ENCODE measurements at regions not wholly inside any gene's neighbourhood (a gene's known extent, or its start where the extent isn't known, plus 50 kb on each side); places are given as distances from the start of the nearest gene placed in this dataset.

- ATAC-seq (replicated peaks) (no peak), DNase-seq (no peak)
- H3K36me3 Mint-ChIP-seq (ENCODE audit: insufficient read depth), result no peaks in the 10 kb centered on the region
- H3K4me1 Mint-ChIP-seq (ENCODE audit: low read depth in 2 of 2), result no peaks in the 10 kb centered on the region
- H3K4me3 Mint-ChIP-seq, result no peak overlapping the region
- H3K27ac Mint-ChIP-seq, result no peak overlapping the region
- peaks cover 0 to 3% of the 10 kb centered on the region in 2 donors for H3K9me3 Mint-ChIP-seq
- peaks cover 0 to 6% of the 10 kb centered on the region in 2 donors for H3K27me3 Mint-ChIP-seq
Observed at GRCh38 chr13:80284290-80284689, 56.6 kb downstream of the SPRY2 start.

DNA sequence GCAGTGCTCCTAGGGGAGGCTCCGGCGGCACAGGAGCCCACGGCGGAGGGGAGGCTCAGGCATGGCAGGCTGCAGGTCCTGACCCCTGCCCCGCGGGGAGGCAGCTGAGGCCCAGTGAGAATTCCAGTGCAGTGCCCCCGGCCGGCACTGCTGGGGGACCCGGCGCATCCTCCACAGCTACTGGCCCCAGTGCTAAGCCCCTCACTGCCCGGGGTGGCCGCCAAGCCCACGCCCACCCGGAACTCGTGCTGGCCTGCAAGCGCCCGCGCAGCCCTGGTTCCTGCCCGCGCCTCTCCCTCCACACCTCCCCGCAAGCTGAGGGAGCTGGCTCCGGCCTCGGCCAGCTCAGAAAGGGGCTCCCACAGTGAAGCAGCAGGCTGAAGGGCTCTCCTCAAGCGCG lies 62.2 kb downstream of the SPRY2 start:
- no peak overlapping the region for H3K27ac Mint-ChIP-seq
- no peaks in the 10 kb centered on the region for H3K4me1 Mint-ChIP-seq (ENCODE audit: low read depth in 2 of 2)
- ATAC-seq (replicated peaks), result no peak
- no peak for DNase-seq
- H3K9me3 Mint-ChIP-seq, result no peaks in the 10 kb centered on the region
- H3K27me3 Mint-ChIP-seq, result peaks cover 0 to 3% of the 10 kb centered on the region in 2 donors
- no peaks in the 10 kb centered on the region for H3K36me3 Mint-ChIP-seq (ENCODE audit: insufficient read depth)
- no peak overlapping the region for H3K4me3 Mint-ChIP-seq

GRCh38 chr13:80276371-80277289 lies 64.3 kb downstream of the SPRY2 start:
- Mint-ChIP-seq H3K9me3 (no peaks in the 10 kb centered on the region), H3K27ac (no peak overlapping the region), H3K27me3 (no peaks in the 10 kb centered on the region), H3K36me3 (ENCODE audit: insufficient read depth) (no peaks in the 10 kb centered on the region), H3K4me1 (ENCODE audit: low read depth in 2 of 2) (no peaks in the 10 kb centered on the region), H3K4me3 (no peak overlapping the region)
- ATAC-seq (replicated peaks), result no peak
- no peak for DNase-seq

GRCh38 chr13:80274643-80275042 lies 66.3 kb downstream of the SPRY2 start:
- Mint-ChIP-seq H3K36me3 (ENCODE audit: insufficient read depth) (no peaks in the 10 kb centered on the region), H3K27me3 (no peaks in the 10 kb centered on the region), H3K27ac (no peak overlapping the region), H3K9me3 (no peaks in the 10 kb centered on the region), H3K4me3 (no peak overlapping the region), H3K4me1 (ENCODE audit: low read depth in 2 of 2) (no peaks in the 10 kb centered on the region)
- DNase-seq, result no peak
- no peak for ATAC-seq (replicated peaks)

DNA sequence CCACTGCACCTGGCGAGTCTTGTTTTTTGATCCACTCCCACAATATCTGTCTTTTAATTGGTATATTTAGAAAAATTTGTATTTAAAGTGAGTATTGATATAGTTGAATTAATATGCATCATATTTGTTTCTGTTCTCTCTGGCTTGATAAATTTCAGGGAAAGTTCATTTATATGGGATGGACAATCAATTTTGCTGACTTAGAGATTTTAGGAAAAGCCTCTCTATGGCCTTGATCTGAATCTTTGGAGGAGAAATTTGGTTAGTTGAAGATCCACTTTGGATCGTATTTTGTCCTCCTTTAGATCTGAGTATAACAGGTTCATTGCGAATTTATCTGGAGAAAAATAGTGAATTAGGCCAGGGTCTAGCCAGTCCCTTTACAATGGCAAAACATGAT lies 67.2 kb downstream of the SPRY2 start:
- Mint-ChIP-seq H3K36me3 (ENCODE audit: insufficient read depth) (no peaks in the 10 kb centered on the region), H3K4me3 (no peak overlapping the region), H3K9me3 (no peaks in the 10 kb centered on the region), H3K27ac (no peak overlapping the region), H3K4me1 (ENCODE audit: low read depth in 2 of 2) (no peaks in the 10 kb centered on the region), H3K27me3 (no peaks in the 10 kb centered on the region)
- no peak for DNase-seq
- no peak for ATAC-seq (replicated peaks)

DNA sequence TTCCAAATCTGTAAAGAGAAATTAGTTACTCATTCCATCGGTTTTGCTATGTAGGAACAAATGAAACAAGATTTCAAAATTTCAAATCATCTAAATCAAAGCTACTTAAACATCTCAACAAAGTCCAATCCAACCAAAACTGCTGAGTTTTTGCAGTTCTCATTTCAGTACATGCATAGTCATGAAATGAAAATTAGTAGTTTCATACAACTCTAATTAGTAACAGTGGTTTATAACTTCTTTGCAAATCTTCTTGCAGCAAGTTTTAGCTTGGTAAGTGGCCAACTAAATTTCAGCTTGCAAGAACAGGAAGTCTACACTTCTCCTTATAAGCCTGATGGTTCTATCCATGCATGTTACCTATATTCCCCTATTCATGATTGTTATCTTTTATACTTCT lies 75.6 kb downstream of the SPRY2 start:
- peaks cover 0 to 4% of the 10 kb centered on the region in 2 donors for H3K9me3 Mint-ChIP-seq
- no peaks in the 10 kb centered on the region for H3K36me3 Mint-ChIP-seq (ENCODE audit: insufficient read depth)
- H3K4me1 Mint-ChIP-seq (ENCODE audit: low read depth in 2 of 2), result no peaks in the 10 kb centered on the region
- DNase-seq (no peak), ATAC-seq (replicated peaks) (no peak)
- no peak overlapping the region for H3K4me3 Mint-ChIP-seq
- H3K27ac Mint-ChIP-seq, result no peak overlapping the region
- H3K27me3 Mint-ChIP-seq, result peaks cover 0 to 5% of the 10 kb centered on the region in 2 donors

GRCh38 chr13:80263745-80264513 lies 77.0 kb downstream of the SPRY2 start:
- Mint-ChIP-seq H3K4me3 (no peak overlapping the region), H3K4me1 (ENCODE audit: low read depth in 2 of 2) (no peaks in the 10 kb centered on the region), H3K9me3 (peaks cover 0 to 4% of the 10 kb centered on the region in 2 donors), H3K27me3 (peaks cover 0 to 5% of the 10 kb centered on the region in 2 donors), H3K27ac (no peak overlapping the region), H3K36me3 (ENCODE audit: insufficient read depth) (no peaks in the 10 kb centered on the region)
- no peak for DNase-seq
- ATAC-seq (replicated peaks), result no peak

DNA sequence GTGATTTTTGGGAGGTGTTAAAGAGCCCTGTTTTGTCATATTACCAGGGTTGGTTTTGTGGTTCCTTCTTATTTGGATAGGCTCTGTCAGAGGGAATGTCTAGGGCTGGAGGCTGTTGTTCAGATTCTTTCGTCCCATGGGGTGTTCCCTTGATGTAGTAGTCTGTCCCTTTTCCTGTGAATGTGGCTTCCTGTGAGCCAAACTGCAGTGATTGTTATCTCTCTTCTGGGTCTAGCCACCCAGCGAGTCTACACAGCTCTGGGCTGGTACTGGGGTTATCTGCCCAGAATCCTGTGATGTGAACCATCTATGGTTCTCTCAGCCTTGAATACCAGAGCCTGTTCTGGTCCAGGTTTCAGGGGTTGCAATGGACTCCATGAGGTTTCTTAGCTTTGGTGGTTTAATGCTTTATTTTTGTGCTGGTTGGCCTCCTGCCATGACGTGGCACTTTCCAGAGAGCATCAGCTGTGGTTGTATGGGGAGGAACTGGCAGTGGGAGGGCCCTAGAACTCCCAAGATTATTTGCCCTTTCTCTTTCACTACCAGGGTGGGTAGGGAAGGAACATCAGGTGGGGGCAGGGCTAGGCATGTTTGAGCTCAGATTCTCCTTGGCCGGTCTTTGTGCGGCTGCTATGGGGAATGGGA lies 78.8 kb downstream of the SPRY2 start:
- peaks cover 0 to 5% of the 10 kb centered on the region in 2 donors for H3K27me3 Mint-ChIP-seq
- no peaks in the 10 kb centered on the region for H3K4me1 Mint-ChIP-seq (ENCODE audit: low read depth in 2 of 2)
- no peak for ATAC-seq (replicated peaks)

GRCh38 chr13:80259159-80259558 lies 81.8 kb downstream of the SPRY2 start:
- H3K9me3 Mint-ChIP-seq, result peaks cover 6 to 8% of the 10 kb centered on the region in 2 donors
- H3K27me3 Mint-ChIP-seq, result peaks cover 0 to 5% of the 10 kb centered on the region in 2 donors
- H3K36me3 Mint-ChIP-seq (ENCODE audit: insufficient read depth), result no peaks in the 10 kb centered on the region
- ATAC-seq (replicated peaks), result no peak
- H3K4me3 Mint-ChIP-seq, result no peak overlapping the region
- DNase-seq, result no peak
- H3K27ac Mint-ChIP-seq, result no peak overlapping the region
- H3K4me1 Mint-ChIP-seq (ENCODE audit: low read depth in 2 of 2), result no peaks in the 10 kb centered on the region

More for the DNA sequence above, 78.8 kb downstream of the SPRY2 start:
- no peak overlapping the region for H3K27ac Mint-ChIP-seq
- H3K4me3 Mint-ChIP-seq, result no peak overlapping the region
- no peaks in the 10 kb centered on the region for H3K36me3 Mint-ChIP-seq (ENCODE audit: insufficient read depth)
- DNase-seq, result no peak
- H3K9me3 Mint-ChIP-seq, result peaks cover 0 to 4% of the 10 kb centered on the region in 2 donors

GRCh38 chr13:80256352-80256932 lies 84.5 kb downstream of the SPRY2 start:
- Mint-ChIP-seq H3K36me3 (ENCODE audit: insufficient read depth) (peaks cover 4% of the 10 kb centered on the region), H3K4me1 (ENCODE audit: low read depth in 2 of 2) (no peaks in the 10 kb centered on the region), H3K9me3 (peaks cover 4 to 8% of the 10 kb centered on the region in 2 donors), H3K27me3 (no peaks in the 10 kb centered on the region), H3K4me3 (no peak overlapping the region), H3K27ac (no peak overlapping the region)
- DNase-seq (no peak), ATAC-seq (replicated peaks) (no peak)

- no peaks in the 10 kb centered on the region for H3K4me1 Mint-ChIP-seq (ENCODE audit: low read depth in 2 of 2)
- peaks cover 2 to 8% of the 10 kb centered on the region in 2 donors for H3K9me3 Mint-ChIP-seq
- peaks cover 4% of the 10 kb centered on the region for H3K36me3 Mint-ChIP-seq (ENCODE audit: insufficient read depth)
- no peak for ATAC-seq (replicated peaks)
- no peak overlapping the region for H3K4me3 Mint-ChIP-seq
- no peak overlapping the region for H3K27ac Mint-ChIP-seq
- no peaks in the 10 kb centered on the region for H3K27me3 Mint-ChIP-seq
- DNase-seq, result no peak
Observed at GRCh38 chr13:80255946-80256345, 85.0 kb downstream of the SPRY2 start.

DNA sequence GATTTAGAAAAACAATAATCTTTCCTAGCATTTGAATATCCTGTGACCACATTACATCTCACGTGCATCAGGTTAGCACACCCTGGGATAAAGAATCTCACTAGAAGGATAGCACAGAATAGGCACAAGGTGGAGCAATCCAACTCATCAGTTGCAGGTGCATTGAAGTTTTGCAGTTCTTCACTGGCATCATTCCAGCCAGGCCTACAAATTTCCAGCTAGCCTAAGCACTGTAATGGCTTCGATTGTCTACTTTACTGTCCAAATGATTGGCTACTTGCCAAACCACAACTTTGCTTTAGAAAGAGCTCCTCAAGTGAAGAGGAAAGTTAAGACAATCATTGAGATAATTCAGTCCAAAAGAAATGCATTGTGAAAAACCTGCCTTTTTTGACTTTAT lies 89.5 kb downstream of the SPRY2 start:
- H3K27ac Mint-ChIP-seq, result no peak overlapping the region
- ATAC-seq (replicated peaks), result no peak
- no peaks in the 10 kb centered on the region for H3K27me3 Mint-ChIP-seq
- H3K36me3 Mint-ChIP-seq (ENCODE audit: insufficient read depth), result peaks cover 4% of the 10 kb centered on the region
- H3K4me1 Mint-ChIP-seq (ENCODE audit: low read depth in 2 of 2), result no peaks in the 10 kb centered on the region
- no peak for DNase-seq
- H3K9me3 Mint-ChIP-seq, result peaks cover 2 to 8% of the 10 kb centered on the region in 2 donors
- H3K4me3 Mint-ChIP-seq, result no peak overlapping the region

- peaks cover 4% of the 10 kb centered on the region for H3K36me3 Mint-ChIP-seq (ENCODE audit: insufficient read depth)
- ATAC-seq (replicated peaks), result no peak
- no peak overlapping the region for H3K27ac Mint-ChIP-seq
- H3K27me3 Mint-ChIP-seq, result no peaks in the 10 kb centered on the region
- H3K4me3 Mint-ChIP-seq, result no peak overlapping the region
- H3K4me1 Mint-ChIP-seq (ENCODE audit: low read depth in 2 of 2), result no peaks in the 10 kb centered on the region
- H3K9me3 Mint-ChIP-seq, result peaks cover 0 to 1% of the 10 kb centered on the region in 2 donors
- DNase-seq, result no peak
Observed at GRCh38 chr13:80250213-80250810, 90.6 kb downstream of the SPRY2 start.
